GM18511 (cell line): ENCODE measurements at regions not wholly inside any gene's neighbourhood (a gene's known extent, or its start where the extent isn't known, plus 50 kb on each side); places are given as distances from the start of the nearest gene placed in this dataset.
"Not testable (repeated sequence)": the region's sequence is repeated elsewhere in the genome, so short reads cannot be mapped to it uniquely, and the experiment has no call there.

ENCODE experiments used
- ATAC-seq: cut with Tn5 transposase; IDR thresholded peaks from one replicate; pipeline ENCODE4 v1.9.1; 2021; ENCODE audit warnings: mild to moderate bottlenecking, moderate library complexity; ENCODE audit not compliant: unreplicated experiment

DNA sequence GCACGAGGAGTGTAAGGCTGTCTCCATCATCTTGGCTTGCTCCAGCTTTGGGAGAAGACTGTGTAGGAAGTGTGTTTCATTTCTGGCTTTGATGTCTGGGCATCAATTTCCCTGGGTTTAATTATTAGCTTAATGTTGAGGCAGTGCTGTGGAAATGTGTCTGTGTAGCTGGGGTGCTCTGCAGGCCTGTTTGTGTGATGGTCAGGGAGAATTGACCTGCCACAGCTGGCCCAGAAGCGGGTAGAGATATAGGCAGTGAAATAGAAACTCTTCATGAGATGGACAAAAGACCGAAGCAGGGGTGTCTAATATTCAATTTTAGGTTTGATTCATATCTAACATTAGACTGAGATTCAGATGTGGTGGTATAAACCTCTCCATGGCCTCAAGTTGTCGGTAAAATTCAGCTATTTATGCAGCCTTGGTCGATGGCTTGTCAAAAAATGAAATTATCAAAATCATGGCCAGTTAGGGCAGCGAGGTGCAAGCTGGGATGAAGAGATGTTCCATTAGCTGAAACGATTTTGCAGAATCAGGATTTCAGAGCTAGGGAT is 95.3 kb upstream of the SNX9 start:
- no peak for ATAC-seq

DNA sequence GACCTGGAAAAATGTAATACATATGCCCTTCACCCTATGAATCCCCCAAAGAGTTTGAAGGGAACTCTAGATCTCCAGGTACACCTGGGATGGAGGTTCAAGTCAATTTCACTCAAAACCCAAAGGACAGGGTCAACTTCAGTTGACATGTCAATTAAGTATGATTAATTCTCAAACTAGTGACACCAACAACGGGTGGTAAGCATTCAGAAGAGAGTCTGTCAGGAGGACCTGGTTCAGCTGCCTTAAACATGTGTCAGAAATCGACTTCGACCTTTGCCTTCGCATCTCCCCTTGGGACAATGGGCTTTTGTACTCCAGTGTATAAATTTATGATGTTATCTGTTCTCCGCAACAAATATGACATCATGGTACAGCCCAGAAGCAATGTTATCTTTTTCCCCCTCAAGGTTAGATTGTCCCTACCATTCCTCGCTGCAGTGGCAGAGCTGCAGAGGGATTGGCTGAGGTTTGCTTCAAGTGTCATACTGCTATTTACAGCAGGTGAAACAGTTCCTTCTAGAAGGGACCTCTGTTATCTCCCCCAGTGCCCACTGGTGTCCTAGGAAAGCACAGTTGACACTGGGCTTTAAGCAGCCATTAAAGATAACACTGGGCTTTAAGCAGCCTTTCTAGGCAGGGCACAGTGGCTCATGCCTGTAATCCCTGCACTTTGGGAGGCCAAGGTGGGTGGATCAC is 94.7 kb upstream of the SNX9 start:
- ATAC-seq, result no peak

DNA sequence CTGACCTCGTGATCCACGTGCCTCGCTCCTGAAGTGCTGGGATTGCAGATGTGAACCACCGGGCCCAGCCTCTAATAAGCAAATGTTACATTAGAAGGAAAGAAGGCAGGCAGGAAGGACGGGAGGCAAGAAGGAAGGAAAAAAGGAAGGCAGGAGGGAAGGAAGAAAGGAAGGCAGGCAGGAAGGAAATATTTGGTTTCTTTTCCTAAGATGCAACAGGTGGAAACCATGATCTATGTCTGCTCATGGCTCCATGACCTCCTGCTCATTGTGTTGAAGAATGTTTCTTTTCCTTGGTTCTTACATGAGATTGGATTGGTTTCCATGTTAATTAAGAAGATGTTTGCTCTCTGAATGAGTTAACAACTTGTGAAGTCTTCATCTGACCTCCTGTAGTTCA is 91.8 kb upstream of the SNX9 start:
- ATAC-seq, result no peak

DNA sequence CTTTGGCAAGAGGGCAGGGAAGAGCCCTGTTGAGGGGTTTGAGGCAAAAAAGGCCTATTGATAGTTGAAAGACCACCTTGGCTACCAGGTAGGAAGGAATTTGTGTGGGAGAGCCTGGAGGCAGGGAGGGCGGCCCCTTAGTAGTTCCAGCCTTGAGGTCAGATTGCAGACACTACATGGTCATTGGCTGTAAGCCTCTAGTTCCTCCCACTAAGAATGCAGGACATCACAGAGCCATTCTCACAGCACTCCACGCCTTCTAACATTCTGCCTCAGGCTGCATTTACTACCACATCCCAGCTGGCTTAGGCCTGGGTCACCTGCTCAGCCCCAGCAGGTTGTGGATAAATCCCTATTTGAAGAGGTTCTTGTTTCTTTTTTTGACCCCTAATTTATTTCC is 91.0 kb upstream of the SNX9 start:
- ATAC-seq, result no peak

DNA sequence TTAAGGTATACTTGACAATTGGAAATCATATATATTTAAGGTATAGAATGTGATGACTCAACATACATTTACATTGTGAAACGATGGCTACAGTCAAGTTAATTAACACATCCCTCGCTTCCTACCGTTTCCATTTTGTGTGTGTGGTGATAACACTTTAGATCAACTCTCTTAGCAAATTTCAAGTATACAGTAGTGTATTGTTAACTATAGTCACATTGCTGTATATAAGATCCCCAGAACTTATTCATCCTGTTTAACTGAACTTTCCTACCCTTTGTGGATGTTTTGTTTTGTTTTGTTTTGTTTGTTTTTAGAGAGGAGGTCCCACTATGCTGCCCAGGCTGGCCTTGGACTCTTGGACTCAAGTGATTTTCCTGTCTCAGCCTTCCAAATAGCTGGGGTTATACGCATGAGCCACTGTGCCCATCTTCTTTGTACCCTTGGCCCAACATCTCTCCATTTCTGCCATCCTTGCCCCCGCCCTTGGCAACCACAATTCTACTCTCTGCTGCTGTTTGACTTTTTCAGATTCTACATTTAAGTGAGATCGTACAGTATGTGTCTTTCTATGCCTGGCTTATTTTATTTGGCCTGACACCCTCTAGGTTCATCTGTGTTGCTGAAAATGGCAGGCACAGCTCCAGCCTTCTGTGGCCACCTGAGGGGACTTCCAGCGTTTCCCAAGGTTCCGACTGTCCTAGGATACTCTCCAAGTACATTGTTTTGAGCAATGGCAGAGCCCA is 90.5 kb upstream of the SNX9 start:
- ATAC-seq, result no peak

DNA sequence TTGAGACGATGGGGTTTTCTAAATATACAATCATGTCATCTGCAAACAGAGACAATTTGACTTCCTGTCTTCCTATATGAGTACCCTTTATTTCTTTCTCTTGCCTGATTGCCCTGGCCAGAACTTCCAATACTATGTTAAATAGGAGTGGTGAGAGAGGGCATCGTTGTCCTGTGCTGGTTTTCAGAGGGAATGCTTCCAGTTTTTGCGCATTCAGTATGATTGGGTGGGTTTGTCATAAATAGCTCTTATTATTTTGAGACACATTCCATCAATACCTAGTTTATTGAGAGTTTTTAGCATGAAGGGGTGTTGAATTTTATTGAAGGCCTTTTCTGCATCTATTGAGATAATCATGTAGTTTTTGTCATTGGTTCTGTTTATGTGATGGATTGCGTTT is 86.5 kb upstream of the SNX9 start:
- not testable (repeated sequence) for ATAC-seq

DNA sequence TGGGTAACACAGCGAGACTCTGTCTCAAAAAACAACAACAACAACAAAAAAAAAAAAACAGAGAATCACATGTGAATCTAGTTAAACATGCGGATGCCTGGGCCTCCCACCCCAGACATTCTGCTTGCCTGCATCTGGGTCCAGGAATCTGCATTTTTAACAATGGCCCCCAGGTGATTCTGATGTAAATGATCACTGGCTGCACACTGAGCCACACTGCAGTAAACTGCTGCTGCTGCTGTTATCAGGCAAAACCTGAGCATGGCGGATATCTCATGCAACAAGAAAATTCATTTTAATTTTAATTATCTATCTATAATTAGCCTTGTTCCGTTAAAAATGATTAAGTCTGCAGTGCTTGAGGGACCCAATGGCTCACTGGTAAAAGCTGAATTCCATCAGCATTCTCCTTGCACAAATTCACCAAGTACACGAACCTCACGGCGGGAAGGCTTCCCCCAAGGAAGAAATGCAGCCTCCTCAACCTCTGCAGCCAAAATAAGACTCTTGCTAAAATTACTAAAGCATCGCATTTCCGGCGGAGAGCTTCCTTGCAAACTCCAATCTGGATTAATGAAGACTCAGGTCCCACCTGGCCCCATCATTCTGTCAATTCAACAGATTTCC is 81.6 kb upstream of the SNX9 start:
- ATAC-seq, result no peak

DNA sequence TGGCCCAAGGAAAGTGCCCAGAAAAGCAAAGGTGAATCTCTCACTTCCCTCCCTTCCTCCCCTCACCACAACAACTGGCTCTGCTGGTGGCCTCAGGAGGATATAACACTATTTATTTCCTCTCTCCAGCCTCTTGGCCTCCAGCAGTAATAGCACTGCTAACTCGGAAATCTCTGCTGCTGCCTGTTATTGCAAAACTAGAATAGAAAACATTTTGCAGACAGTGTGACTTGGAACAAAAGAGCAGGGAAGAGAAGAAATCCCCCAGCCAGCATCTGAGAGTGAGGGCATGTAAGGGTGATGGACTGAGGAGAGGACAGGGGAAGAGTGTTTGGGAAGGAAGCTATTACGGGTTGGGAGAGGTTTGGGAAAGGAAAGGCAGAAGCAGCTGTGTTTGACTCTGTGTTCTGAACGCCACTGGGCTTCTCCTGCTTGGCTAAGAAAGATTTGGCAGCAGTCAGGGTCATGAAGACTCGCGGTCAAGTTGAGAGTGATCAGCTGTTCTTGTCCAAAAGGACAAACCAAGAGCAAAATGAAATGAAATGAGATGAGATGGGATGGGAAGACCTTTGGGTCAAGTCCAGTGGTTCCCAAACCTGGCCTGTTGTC is 81.0 kb upstream of the SNX9 start:
- ATAC-seq, result no peak

DNA sequence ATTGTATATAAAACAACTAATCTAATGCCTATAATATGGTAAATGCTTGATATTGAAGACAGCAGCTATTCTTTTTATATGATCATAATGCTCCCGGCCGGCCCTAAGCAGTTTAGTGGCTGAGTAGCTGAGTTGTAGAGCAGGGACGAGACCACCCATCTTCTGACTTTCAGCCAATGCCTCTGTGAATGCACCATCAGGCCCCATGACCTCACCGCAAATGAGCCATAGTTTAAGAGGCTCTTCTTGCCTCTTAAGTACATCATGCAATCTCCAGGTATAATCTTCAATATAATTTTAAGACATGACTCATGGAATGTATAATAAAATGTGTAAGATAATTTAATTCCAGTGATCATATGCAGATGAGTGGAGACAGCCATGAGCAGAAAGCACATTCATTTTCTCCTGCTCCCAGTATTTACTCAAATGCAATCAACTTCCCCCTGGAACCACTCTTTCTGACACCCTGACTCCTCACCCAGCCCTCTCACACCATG is 78.9 kb upstream of the SNX9 start:
- ATAC-seq, result no peak

DNA sequence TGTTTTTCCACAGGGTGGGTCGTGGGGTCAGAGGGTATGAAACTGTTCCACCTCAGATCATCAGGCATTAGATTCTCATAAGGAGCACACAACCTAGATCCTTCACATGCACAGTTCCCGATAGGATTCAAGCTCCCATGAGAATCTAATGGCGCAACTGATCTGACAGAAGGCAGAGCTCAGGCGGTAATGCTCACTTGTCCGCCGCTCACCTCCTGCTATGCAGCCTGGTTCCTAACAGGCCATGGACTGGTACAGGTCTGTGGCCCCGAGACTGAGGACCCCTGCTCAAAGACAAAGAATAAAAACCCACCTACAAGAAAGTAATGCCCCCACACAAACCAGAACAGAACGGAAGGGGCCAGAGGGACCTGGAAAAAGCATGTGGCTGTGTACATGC is 76.1 kb upstream of the SNX9 start:
- ATAC-seq, result no peak

DNA sequence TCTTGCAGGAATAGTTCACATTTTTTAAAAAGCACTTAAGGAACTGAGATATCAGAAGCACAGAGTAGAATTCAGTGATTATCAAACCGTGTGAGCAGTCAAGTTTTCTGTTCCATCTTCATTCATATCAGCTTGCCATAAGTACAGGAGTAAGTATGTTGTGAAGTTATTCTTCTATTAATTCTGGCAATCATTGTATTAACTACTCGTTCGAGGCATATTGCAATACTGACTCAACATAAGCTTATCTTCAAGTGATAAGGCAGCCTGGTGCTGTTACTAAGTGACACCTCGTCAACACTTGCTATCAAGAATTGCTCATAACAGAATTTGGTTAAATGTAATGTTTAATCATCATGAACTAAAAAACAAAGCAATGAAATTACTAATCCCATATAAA is 75.7 kb upstream of the SNX9 start:
- no peak for ATAC-seq

DNA sequence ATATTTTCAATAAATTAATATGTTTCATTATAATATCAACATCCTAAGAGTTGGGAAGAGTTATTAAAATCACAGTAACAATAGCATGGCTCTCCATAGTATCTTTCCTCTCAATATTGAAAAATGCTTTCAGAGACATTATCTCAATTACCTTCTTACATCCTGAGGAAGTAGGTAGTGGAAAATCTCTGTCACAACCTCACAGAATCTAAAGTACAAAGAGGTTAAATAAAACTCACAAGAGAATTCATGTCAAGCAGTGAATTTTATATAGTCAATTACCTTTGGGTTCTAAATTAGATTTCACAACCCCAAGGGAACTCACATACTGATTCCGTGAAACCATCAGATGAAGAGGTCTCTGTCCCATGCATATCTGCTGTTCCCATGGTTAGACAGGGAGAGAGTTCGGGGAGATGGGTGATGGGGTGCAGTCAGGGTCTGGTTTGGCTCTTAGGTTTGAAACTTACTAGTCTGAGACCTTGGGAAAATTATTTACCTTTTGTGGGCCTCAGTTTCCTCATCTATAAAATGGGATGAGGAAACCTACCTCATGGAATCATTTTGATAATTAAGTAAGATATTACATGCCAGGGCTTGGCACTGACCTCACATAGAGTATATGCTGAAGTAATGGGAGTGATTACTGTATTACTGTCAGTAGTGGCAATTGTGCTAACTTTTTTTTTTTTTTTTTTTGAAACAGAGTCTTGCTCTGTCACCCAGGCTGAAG is 74.0 kb upstream of the SNX9 start:
- ATAC-seq, result no peak

DNA sequence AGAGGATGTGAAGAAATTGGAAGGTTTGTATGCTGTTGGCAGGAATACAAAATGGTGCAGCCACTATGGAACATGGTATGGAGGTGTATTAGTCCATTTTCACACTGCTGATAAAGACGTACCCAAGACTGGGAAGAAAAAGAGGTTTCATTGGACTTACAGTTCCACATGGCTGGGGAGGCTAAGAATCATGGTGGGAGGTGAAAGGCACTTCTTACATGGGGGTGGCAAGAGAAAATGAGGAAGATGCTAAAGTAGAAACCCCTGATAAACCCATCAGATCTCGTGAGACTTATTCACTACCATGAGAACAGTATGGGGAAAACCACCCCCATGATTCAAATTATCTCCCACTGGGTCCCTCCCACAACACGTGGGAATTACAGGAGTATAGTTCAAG is 72.1 kb upstream of the SNX9 start:
- not testable (repeated sequence) for ATAC-seq

DNA sequence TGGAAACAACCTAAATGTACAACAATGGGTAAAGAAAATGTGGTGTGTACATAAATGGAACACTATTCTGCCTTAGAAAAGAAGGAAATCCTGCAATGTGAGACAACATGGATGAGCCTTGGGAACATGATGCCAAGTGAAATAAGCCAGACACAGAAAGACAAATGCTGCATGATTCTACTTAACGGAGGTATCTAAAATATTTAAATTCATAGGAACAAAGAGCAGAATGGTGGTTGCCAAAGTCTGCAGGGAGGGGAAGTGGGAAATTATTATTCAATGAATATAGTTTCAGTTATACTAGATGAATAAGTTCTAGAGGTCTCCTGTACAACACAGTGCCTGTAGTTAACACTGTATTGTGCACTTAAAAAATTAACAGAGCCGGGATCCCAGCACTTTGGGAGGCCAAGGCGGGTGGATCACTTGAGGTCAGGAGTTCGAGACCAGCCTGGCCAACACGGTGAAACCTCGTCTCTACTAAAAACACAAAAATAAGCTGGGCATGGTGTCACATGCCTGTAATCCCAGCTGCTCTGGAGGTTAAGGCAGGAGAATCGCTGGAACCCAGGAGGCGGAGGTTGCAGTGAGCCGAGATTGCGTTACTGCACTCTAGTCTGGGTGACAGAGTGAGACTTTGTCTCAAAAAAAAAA is 71.4 kb upstream of the SNX9 start:
- ATAC-seq, result no peak

DNA sequence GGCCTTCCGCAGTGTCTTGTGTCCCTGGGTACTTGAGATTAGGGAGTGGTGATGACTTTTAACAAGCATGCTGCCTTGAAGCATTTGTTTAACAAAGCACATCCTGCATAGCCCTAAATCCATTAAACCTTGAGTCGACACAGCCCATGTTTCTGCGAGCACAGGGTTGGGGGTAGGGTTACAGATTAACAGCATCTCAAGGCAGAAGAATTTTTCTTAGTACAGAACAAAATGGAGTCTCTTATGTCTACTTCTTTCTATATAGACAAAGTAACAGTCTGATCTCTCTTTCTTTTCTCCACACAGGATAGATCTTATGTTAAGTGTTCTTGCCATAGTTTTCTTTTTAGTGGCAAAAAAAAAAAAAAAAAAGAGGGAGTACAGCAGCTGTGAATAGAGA is 70.2 kb upstream of the SNX9 start:
- ATAC-seq, result not testable (repeated sequence)

DNA sequence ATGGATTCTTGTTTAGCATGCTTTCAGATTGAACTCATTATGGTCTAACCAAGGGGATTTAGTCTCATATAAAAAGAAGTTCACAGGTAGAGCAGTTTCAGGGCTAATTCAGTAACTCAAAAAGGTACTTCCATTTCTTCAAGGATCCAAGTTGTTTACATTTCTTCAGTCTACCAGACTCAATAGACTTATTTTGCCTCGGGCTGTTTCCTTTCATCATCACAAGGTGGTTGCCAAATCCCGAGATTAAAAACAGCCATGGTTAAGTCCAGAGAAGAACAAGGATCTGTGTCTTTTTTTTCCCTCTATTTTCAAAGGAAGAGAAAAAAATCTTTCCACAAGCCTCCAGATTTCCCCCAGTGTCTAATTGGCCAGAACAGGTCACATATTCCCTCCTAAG is 69.8 kb upstream of the SNX9 start:
- no peak for ATAC-seq

DNA sequence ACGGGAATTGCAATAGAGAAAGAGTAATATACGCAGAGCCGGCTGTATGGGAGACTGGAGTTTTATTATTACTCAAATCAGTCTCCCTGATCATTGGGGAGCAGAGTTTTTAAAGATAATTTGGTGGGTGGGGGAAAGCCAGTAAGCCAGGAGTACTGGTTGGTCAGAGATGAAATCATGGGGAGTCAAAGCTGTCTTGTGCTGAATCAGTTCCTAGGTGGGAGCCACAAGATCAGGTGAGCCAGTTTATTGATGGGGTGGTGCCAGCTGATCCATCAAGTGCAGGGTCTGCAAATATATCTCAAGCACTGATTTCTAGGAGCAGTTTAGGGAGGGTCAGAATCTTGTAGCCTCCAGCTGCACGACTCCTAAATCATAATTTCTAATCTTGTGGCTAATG is 69.2 kb upstream of the SNX9 start:
- ATAC-seq, result not testable (repeated sequence)

DNA sequence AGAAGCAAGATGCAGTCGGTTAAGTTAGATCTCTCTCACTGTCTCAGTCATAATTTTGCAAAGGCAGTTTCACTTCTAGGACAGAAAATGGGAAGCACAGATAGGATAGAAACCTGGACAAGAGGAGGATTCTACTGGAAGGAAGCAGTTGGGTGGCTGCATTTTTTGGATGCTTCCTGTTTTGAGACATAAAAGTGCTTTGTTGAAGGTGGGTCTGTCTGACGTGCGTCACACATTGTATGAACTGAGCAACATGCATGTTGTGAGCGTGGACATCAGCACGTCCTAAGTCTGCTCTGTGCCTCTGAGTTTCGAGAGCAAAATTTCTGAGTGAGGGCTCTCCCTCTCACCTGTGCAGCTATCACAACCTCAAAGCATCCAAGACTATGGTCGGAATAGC is 68.7 kb upstream of the SNX9 start:
- no peak for ATAC-seq

DNA sequence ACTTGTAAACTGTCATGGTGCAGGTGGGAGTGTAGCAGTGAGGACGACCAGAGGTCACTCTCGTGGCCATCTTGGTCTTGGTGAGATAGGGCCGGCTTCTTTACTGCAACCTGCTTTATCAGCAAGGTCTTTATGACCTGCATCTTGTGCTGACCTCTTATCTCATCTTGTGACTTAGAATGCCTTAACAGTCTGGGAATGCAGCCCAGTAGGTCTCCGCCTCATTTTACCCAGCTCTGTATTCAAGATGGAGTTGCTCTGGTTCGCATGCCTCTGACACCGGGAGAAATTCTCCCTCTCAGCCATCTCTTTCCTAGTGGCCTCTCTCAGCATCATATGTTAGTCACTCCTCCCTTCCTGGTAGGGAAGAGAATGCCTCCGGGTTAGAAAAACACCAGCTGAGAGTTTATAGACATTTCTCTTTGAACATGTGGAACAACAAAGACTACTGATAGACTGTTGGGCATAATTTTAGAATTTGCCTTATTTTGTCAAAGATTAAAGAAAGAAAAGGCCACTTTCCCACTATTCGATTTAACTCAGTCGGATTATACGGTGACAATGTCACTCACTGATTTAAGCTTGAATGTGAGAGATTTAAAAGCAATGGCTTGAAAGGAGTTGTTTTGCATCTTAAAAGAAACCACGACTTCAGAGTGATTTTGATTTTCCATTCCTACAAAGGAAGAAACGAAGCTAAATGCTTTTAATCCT is 67.9 kb upstream of the SNX9 start:
- ATAC-seq, result no peak
